Brain microvascular endothelial cell (primary cell): ENCODE measurements at regions not wholly inside any gene's neighbourhood (a gene's known extent, or its start where the extent isn't known, plus 50 kb on each side); places are given as distances from the start of the nearest gene placed in this dataset.

Experiments
- DNase-seq: peaks from one replicate; pipeline ENCODE4 v3.0.0-alpha.2; 2020
- H3K27ac ChIP-seq: fragments of 250-450 bp; sonication (Bioruptor Pico); 2 replicates; pipeline ENCODE4 v1.5.1; 2020; ENCODE audit warnings: mild to moderate bottlenecking, moderate library complexity
- H3K27me3 ChIP-seq: fragments of 250-450 bp; sonication (Bioruptor Pico); replicated peaks from 2 replicates; pipeline ENCODE4 v1.5.1; 2020; ENCODE audit warnings: mild to moderate bottlenecking
- H3K36me3 ChIP-seq: fragments of 250-450 bp; sonication (Bioruptor Pico); replicated peaks from 2 replicates; pipeline ENCODE4 v1.5.1; 2020; ENCODE audit warnings: mild to moderate bottlenecking
- H3K4me3 ChIP-seq: 2 replicates; pipeline ENCODE4 v1.5.1; 2011; ENCODE audit warnings: low read depth, mild to moderate bottlenecking, control low read depth, low read length, moderate library complexity
- CTCF ChIP-seq: IDR thresholded peaks from 2 replicates; pipeline ENCODE4 v1.5.1; 2011; ENCODE audit warnings: low read depth, mild to moderate bottlenecking, moderate library complexity, low read length, control low read depth, inconsistent platforms; ENCODE audit errors: missing control alignments
- in situ Hi-C: cut with HindIII; loops from 2 replicates; pipeline ENCODE4 v1.10.0; 2017; ENCODE audit warnings: low sequenced_read_pairs, low pct_ligation_motif_present

- in situ Hi-C loops, result no loop called here
- Histone ChIP-seq H3K4me3 (no peak overlapping the region), H3K27ac (no peak overlapping the region), H3K27me3 (no peaks in the 10 kb centered on the region), H3K36me3 (no peaks in the 10 kb centered on the region)
- TF ChIP-seq CTCF, result no peak
- DNase-seq, result peak; percentile 32
Measured at GRCh38 chr2:234305846-234306245, 191.0 kb downstream of the ARL4C start.

GRCh38 chr2:234304950-234305349, 191.9 kb downstream of the ARL4C start:
- no peak for TF ChIP-seq CTCF
- peak overlapping the region; percentile 61 for H3K27ac ChIP-seq
- no peak overlapping the region for H3K4me3 ChIP-seq
- peak; percentile 18 for DNase-seq
- no peaks in the 10 kb centered on the region for H3K36me3 ChIP-seq
- no peaks in the 10 kb centered on the region for H3K27me3 ChIP-seq
- in situ Hi-C loops, result no loop called here

DNA sequence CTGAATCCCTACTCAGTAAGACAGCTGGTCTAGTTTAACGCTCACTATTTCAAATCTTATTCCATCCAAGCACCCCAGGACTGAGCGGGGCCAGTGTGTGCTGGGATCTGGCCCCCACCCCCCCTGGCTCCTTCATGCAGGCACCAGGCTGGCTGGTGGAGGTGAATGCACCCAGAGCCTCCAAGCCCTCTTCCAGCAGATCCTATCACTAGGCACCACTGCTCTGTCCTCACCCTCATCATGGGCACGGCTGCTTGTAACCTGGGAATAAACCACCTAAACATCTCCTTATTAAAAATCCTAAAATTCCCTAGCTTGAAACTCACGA, 194.3 kb downstream of the ARL4C start:
- in situ Hi-C loops, result no loop called here
- H3K36me3 ChIP-seq, result no peaks in the 10 kb centered on the region
- no peak for TF ChIP-seq CTCF

GRCh38 chr2:234300932-234301823, 195.7 kb downstream of the ARL4C start:
- in situ Hi-C loops, result no loop called here
- no peaks in the 10 kb centered on the region for H3K36me3 ChIP-seq
- TF ChIP-seq CTCF, result no peak
- H3K27me3 ChIP-seq, result no peaks in the 10 kb centered on the region
- H3K4me3 ChIP-seq, result no peak overlapping the region
- H3K27ac ChIP-seq, result no peak overlapping the region
- no peak for DNase-seq

More for the DNA sequence above, 194.3 kb downstream of the ARL4C start:
- Histone ChIP-seq H3K4me3 (no peak overlapping the region), H3K27ac (no peak overlapping the region), H3K27me3 (no peaks in the 10 kb centered on the region)
- DNase-seq, result no peak

DNA sequence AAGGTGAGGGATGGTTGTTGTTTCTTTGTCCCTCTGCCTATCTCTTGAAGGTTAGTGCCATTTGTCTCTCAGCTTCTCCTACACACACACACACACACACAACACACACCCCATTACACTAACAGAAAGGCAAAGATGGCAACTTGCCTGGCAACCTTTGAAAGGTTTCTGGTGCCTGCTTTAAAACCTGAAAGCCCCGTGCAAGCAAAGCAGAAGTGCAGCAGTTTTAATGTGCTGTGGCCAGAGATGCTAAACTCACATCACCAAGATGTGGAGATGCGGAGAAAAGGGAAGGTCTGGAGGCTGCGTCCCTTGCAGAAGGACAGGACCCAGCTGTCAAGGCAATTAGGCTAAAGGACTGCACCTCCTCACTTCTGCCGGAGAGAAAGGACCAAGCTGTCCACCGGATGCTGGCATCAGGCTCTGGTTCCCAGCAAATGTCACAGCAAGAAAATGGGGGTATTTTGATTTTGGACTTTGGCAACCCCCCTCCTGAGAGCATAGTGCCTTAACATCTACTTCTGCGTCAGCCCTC, 196.4 kb downstream of the ARL4C start:
- H3K27me3 ChIP-seq, result no peaks in the 10 kb centered on the region
- in situ Hi-C loops, result no loop called here
- H3K4me3 ChIP-seq, result no peak overlapping the region
- no peak for DNase-seq
- TF ChIP-seq CTCF, result no peak
- H3K36me3 ChIP-seq, result no peaks in the 10 kb centered on the region
- H3K27ac ChIP-seq, result no peak overlapping the region
